RCC 7860 (cell line): ENCODE measurements at regions not wholly inside any gene's neighbourhood (a gene's known extent, or its start where the extent isn't known, plus 50 kb on each side); places are given as distances from the start of the nearest gene placed in this dataset.

ENCODE experiments used
- DNase-seq: peaks from one replicate; pipeline ENCODE4 v3.0.0-alpha.2; 2015; ENCODE audit warnings: low spot score
- FAIRE-seq: peaks from 2 replicates; lab custom pipeline; 2012; peaks lifted over from hg19 to GRCh38; lab: Jason Lieb, UNC

- FAIRE-seq, result no peak
These were observed 139.2 kb upstream of the ZMIZ1 start for GRCh38 chr10:78929541-78929940.

GRCh38 chr10:78931321-78932053 is 137.3 kb upstream of the ZMIZ1 start:
- DNase-seq, result peak; percentile 70
- peak; percentile 91 for FAIRE-seq

More at GRCh38 chr10:78929541-78929940, 139.2 kb upstream of the ZMIZ1 start:
- no peak for DNase-seq

- DNase-seq (no peak), FAIRE-seq (no peak)
These were observed 136.7 kb upstream of the ZMIZ1 start for GRCh38 chr10:78932054-78932386.

- no peak for FAIRE-seq
- no peak for DNase-seq
These were observed 135.9 kb upstream of the ZMIZ1 start for GRCh38 chr10:78932861-78933260.

GRCh38 chr10:78933828-78934531 is 134.8 kb upstream of the ZMIZ1 start:
- DNase-seq (no peak), FAIRE-seq (no peak)

- DNase-seq, result no peak
- FAIRE-seq, result no peak
These were observed 134.3 kb upstream of the ZMIZ1 start for GRCh38 chr10:78934532-78934898.

GRCh38 chr10:78934994-78935602 is 133.7 kb upstream of the ZMIZ1 start:
- DNase-seq (no peak), FAIRE-seq (no peak)

- FAIRE-seq (no peak), DNase-seq (no peak)
These were observed 132.9 kb upstream of the ZMIZ1 start for GRCh38 chr10:78935697-78936407.

GRCh38 chr10:78936412-78937342 is 132.1 kb upstream of the ZMIZ1 start:
- DNase-seq, result no peak
- FAIRE-seq, result no peak

- DNase-seq (no peak), FAIRE-seq (no peak)
These were observed 131.4 kb upstream of the ZMIZ1 start for GRCh38 chr10:78937393-78937792.

- FAIRE-seq (no peak), DNase-seq (no peak)
These were observed 130.7 kb upstream of the ZMIZ1 start for GRCh38 chr10:78937800-78938694.

GRCh38 chr10:78938695-78939672 is 129.8 kb upstream of the ZMIZ1 start:
- DNase-seq (no peak), FAIRE-seq (no peak)

GRCh38 chr10:78942091-78942501 is 126.7 kb upstream of the ZMIZ1 start:
- no peak for FAIRE-seq
- no peak for DNase-seq

- DNase-seq (no peak), FAIRE-seq (no peak)
These were observed 123.9 kb upstream of the ZMIZ1 start for GRCh38 chr10:78944723-78945312.

GRCh38 chr10:78945838-78946237 is 122.9 kb upstream of the ZMIZ1 start:
- no peak for FAIRE-seq

GRCh38 chr10:78947226-78947625 is 121.5 kb upstream of the ZMIZ1 start:
- DNase-seq, result no peak

More at GRCh38 chr10:78945838-78946237, 122.9 kb upstream of the ZMIZ1 start:
- DNase-seq, result no peak

GRCh38 chr10:78947733-78948132 is 121.0 kb upstream of the ZMIZ1 start:
- FAIRE-seq (no peak), DNase-seq (no peak)

More at GRCh38 chr10:78947226-78947625, 121.5 kb upstream of the ZMIZ1 start:
- no peak for FAIRE-seq

- no peak for FAIRE-seq
- no peak for DNase-seq
These were observed 120.1 kb upstream of the ZMIZ1 start for GRCh38 chr10:78948621-78949030.
